ENCODE measurements at regions not wholly inside any gene's neighbourhood (a gene's known extent, or its start where the extent isn't known, plus 50 kb on each side); places are given as distances from the start of the nearest gene placed in this dataset.

- ChIA-PET POLR2A (no interaction called here), CTCF (interaction anchor here (1.2 kb wide), 1 partner anchor 1017 kb away, joined by 6 read pairs; no protein-coding TSS in a partner anchor)
- H3K4me3 ChIP-seq (ENCODE audit: low read depth, low read length) = no peak overlapping the region
- TF ChIP-seq ZNF221 (tag by site-specific recombination; IDR thresholded peaks at IDR 0.05; ENCODE audit: borderline replicate concordance) (no peak), ZNF292 (tag by site-specific recombination; IDR thresholded peaks at IDR 0.05; ENCODE audit: borderline replicate concordance, low read depth) (no peak), ZNF324 (tag by site-specific recombination; IDR thresholded peaks at IDR 0.05) (no peak), ZNF530 (tag by site-specific recombination; IDR thresholded peaks at IDR 0.05; ENCODE audit: low read depth) (no peak), ZNF239 (tag by site-specific recombination; IDR thresholded peaks at IDR 0.05) (no peak), ZNF366 (tag by site-specific recombination; conservative IDR thresholded peaks at IDR 0.05) (no peak), ZNF302 (tag by site-specific recombination; IDR thresholded peaks at IDR 0.05; ENCODE audit: low read depth) (no peak), ZNF621 (tag by site-specific recombination; IDR thresholded peaks at IDR 0.05) (no peak)
- no peaks in the 10 kb centered on the region for H3K9me3 ChIP-seq (ENCODE audit: control insufficient read depth, insufficient read depth, low read depth, low read length)
- H3K27ac ChIP-seq (ENCODE audit: extremely low read depth, low read depth, low read length) = no peak overlapping the region
- no peaks in the 10 kb centered on the region for H3K4me1 ChIP-seq (ENCODE audit: control insufficient read depth, insufficient read depth, low read length)
- no peaks in the 10 kb centered on the region for H3K36me3 ChIP-seq (ENCODE audit: control insufficient read depth in 2 of 2, insufficient read depth in 1 of 2, low read length in 2 of 2)
Measured at GRCh38 chr2:238557431-238557830, 130.7 kb downstream of the ASB1 start.

DNA sequence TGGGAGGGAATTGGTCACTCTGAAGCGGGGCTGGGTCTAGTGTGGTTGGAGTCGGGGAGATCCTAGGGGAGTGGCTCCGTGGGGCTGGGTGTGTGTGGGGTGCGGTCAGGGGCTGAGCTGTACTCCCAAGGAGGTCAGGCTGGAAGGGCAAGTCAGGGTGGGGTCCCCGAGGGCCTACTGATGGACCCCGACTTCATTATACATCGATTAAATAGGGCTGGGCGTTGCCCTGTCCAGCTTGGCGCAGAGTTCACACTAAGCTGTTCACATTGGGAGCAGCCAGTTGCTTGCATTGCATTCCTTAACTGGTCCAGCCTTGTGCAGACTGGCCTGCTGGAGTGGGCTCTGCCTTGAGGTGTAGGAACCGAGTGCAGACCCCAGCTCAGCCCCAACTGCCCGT lies 131.2 kb downstream of the ASB1 start:
- Histone ChIP-seq H3K4me1 (ENCODE audit: control insufficient read depth, insufficient read depth, low read length) (no peaks in the 10 kb centered on the region), H3K36me3 (ENCODE audit: control insufficient read depth in 2 of 2, insufficient read depth in 1 of 2, low read length in 2 of 2) (no peaks in the 10 kb centered on the region), H3K27ac (ENCODE audit: extremely low read depth, low read depth, low read length) (no peak overlapping the region), H3K9me3 (ENCODE audit: control insufficient read depth, insufficient read depth, low read depth, low read length) (no peaks in the 10 kb centered on the region), H3K4me3 (ENCODE audit: low read depth, low read length) (no peak overlapping the region)
- POLR2A ChIA-PET = no interaction called here
- TF ChIP-seq SP3 (tag by site-specific recombination; IDR thresholded peaks at IDR 0.05) (no peak), ZBTB7A (tag by site-specific recombination; IDR thresholded peaks at IDR 0.05; ENCODE audit: low read depth) (no peak), GFI1B (tag by site-specific recombination; IDR thresholded peaks at IDR 0.05) (no peak)
- CTCF ChIA-PET = no interaction called here

- H3K9me3 ChIP-seq (ENCODE audit: control insufficient read depth, insufficient read depth, low read depth, low read length) = no peaks in the 10 kb centered on the region
- ChIA-PET CTCF (no interaction called here), POLR2A (no interaction called here)
- TF ChIP-seq ZNF404 (tag by site-specific recombination; IDR thresholded peaks at IDR 0.05) = no peak
- TF ChIP-seq ZNF610 (tag by site-specific recombination; IDR thresholded peaks at IDR 0.05; ENCODE audit: borderline replicate concordance) = no peak
- TF ChIP-seq ZNF792 (tag by site-specific recombination; IDR thresholded peaks at IDR 0.05) = no peak
- no peak for TF ChIP-seq TCF7L2 (IDR thresholded peaks at IDR 0.05; ENCODE audit: borderline replicate concordance, low read depth, low read length)
- TF ChIP-seq ZNF140 (tag by site-specific recombination; IDR thresholded peaks at IDR 0.05) = no peak
- no peak for TF ChIP-seq KLF17 (tag by site-specific recombination; IDR thresholded peaks at IDR 0.05)
- TF ChIP-seq ZNF704 (tag by site-specific recombination; IDR thresholded peaks at IDR 0.05) = no peak
- TF ChIP-seq, protein P1, sequence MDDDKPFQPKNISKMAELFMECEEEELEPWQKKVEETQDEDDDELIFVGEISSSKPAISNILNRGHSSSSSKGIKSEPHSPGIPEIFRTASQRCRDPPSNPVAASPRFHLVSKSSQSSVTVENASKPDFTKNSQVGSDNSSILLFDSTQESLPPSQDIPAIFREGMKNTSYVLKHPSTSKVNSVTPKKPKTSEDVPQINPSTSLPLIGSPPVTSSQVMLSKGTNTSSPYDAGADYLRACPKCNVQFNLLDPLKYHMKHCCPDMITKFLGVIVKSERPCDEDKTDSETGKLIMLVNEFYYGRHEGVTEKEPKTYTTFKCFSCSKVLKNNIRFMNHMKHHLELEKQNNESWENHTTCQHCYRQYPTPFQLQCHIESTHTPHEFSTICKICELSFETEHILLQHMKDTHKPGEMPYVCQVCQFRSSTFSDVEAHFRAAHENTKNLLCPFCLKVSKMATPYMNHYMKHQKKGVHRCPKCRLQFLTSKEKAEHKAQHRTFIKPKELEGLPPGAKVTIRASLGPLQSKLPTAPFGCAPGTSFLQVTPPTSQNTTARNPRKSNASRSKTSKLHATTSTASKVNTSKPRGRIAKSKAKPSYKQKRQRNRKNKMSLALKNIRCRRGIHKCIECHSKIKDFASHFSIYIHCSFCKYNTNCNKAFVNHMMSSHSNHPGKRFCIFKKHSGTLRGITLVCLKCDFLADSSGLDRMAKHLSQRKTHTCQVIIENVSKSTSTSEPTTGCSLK (tag by site-specific recombination; IDR thresholded peaks at IDR 0.05) = no peak
- no peak overlapping the region for H3K27ac ChIP-seq (ENCODE audit: extremely low read depth, low read depth, low read length)
- no peaks in the 10 kb centered on the region for H3K36me3 ChIP-seq (ENCODE audit: control insufficient read depth in 2 of 2, insufficient read depth in 1 of 2, low read length in 2 of 2)
- H3K4me1 ChIP-seq (ENCODE audit: control insufficient read depth, insufficient read depth, low read length) = no peaks in the 10 kb centered on the region
- H3K4me3 ChIP-seq (ENCODE audit: low read depth, low read length) = no peak overlapping the region
Measured at GRCh38 chr2:238558456-238559099, 131.9 kb downstream of the ASB1 start.
